Brain microvascular endothelial cell (primary cell): ENCODE measurements at regions not wholly inside any gene's neighbourhood (a gene's known extent, or its start where the extent isn't known, plus 50 kb on each side); places are given as distances from the start of the nearest gene placed in this dataset.

Source experiments
- DNase-seq: peaks from one replicate; pipeline ENCODE4 v3.0.0-alpha.2; 2020
- H3K27ac ChIP-seq: fragments of 250-450 bp; sonication (Bioruptor Pico); 2 replicates; pipeline ENCODE4 v1.5.1; 2020; ENCODE audit warnings: mild to moderate bottlenecking, moderate library complexity
- H3K27me3 ChIP-seq: fragments of 250-450 bp; sonication (Bioruptor Pico); replicated peaks from 2 replicates; pipeline ENCODE4 v1.5.1; 2020; ENCODE audit warnings: mild to moderate bottlenecking
- H3K36me3 ChIP-seq: fragments of 250-450 bp; sonication (Bioruptor Pico); replicated peaks from 2 replicates; pipeline ENCODE4 v1.5.1; 2020; ENCODE audit warnings: mild to moderate bottlenecking
- H3K4me3 ChIP-seq: 2 replicates; pipeline ENCODE4 v1.5.1; 2011; ENCODE audit warnings: low read depth, mild to moderate bottlenecking, control low read depth, low read length, moderate library complexity
- in situ Hi-C: cut with HindIII; loops from 2 replicates; pipeline ENCODE4 v1.10.0; 2017; ENCODE audit warnings: low sequenced_read_pairs, low pct_ligation_motif_present
- TF ChIP-seq, protein P1 (sequence below): IDR thresholded peaks from 2 replicates; pipeline ENCODE4 v1.5.1; 2011; ENCODE audit warnings: low read depth, mild to moderate bottlenecking, moderate library complexity, low read length, control low read depth, inconsistent platforms; ENCODE audit errors: missing control alignments

DNA sequence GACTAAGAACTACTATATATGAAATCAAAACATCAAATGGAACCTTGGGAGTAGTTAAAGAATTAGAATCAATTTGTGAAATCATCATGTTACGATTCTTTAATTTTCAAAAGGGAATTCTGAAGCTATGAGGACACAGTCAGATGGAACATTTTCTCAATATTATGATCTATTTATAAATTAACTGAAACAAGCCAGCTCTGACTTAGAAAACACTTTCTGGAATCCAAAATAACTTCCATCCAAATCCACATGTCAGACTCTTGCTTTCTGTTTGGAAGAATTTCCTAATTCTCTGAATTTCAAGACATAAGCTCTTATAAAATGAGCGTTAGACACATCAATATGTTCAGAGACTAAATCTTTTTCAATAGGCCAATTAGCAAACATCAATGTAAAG, 737.7 kb upstream of the SOX9 start:
- H3K36me3 ChIP-seq: no peaks in the 10 kb centered on the region
- no peak overlapping the region for H3K4me3 ChIP-seq
- in situ Hi-C loops: no loop called here
- H3K27me3 ChIP-seq: no peaks in the 10 kb centered on the region
- DNase-seq: no peak
- TF ChIP-seq, protein P1, sequence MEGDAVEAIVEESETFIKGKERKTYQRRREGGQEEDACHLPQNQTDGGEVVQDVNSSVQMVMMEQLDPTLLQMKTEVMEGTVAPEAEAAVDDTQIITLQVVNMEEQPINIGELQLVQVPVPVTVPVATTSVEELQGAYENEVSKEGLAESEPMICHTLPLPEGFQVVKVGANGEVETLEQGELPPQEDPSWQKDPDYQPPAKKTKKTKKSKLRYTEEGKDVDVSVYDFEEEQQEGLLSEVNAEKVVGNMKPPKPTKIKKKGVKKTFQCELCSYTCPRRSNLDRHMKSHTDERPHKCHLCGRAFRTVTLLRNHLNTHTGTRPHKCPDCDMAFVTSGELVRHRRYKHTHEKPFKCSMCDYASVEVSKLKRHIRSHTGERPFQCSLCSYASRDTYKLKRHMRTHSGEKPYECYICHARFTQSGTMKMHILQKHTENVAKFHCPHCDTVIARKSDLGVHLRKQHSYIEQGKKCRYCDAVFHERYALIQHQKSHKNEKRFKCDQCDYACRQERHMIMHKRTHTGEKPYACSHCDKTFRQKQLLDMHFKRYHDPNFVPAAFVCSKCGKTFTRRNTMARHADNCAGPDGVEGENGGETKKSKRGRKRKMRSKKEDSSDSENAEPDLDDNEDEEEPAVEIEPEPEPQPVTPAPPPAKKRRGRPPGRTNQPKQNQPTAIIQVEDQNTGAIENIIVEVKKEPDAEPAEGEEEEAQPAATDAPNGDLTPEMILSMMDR: no peak
- H3K27ac ChIP-seq: no peak overlapping the region

- Histone ChIP-seq H3K36me3 (no peaks in the 10 kb centered on the region), H3K27ac (no peak overlapping the region), H3K27me3 (no peaks in the 10 kb centered on the region), H3K4me3 (no peak overlapping the region)
- TF ChIP-seq, protein P1: no peak
- in situ Hi-C loops: no loop called here
- DNase-seq: no peak
Measured at GRCh38 chr17:71387456-71387855, 733.4 kb upstream of the SOX9 start.

- Histone ChIP-seq H3K4me3 (no peak overlapping the region), H3K36me3 (no peaks in the 10 kb centered on the region), H3K27me3 (no peaks in the 10 kb centered on the region), H3K27ac (no peak overlapping the region)
- TF ChIP-seq, protein P1: no peak
- no peak for DNase-seq
- in situ Hi-C loops: no loop called here
Measured at GRCh38 chr17:71392715-71393567, 727.9 kb upstream of the SOX9 start.

DNA sequence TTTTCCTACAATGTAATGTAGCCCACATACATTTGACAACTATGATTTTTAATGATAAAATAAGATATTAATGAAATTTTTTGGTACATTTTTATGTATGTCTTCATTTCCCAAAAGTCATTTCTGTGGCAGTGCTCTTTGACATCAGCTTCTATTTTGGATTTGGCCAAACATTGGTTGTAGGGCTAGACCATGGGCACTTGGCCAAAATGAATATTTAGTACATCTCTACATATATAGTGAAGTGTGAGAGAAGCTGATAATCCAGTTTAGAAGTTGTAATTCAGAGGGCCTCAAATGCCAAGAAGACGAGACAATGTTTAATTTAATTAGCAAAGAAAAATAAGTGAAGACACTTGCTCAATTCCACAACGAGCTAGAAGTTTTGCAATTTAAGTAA, 724.9 kb upstream of the SOX9 start:
- no peak overlapping the region for H3K4me3 ChIP-seq
- H3K27ac ChIP-seq: no peak overlapping the region
- TF ChIP-seq, protein P1: no peak
- DNase-seq: no peak
- no peaks in the 10 kb centered on the region for H3K27me3 ChIP-seq
- in situ Hi-C loops: no loop called here
- no peaks in the 10 kb centered on the region for H3K36me3 ChIP-seq

DNA sequence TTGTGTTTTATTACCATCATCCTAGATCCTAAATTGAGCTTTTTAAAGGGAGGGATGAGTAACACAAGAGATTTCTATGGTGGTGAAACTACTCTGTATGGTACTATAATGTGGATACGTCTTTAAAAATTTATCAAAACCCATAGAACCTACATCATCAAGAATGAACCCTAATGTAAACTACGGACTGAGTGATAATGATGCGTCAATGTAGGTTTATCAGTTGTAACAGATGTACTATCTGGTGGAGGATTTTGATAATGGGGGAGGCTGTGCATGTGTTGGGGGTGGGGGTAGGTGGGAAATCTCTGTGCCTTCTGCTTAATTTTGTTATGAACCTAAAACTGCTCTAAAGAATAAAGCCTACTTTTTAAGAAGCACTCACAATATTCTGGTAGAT, 724.1 kb upstream of the SOX9 start:
- no peak overlapping the region for H3K4me3 ChIP-seq

More for the DNA sequence above, 724.1 kb upstream of the SOX9 start:
- TF ChIP-seq, protein P1: no peak
- H3K27ac ChIP-seq: no peak overlapping the region
- no peaks in the 10 kb centered on the region for H3K27me3 ChIP-seq
- in situ Hi-C loops: no loop called here
- no peaks in the 10 kb centered on the region for H3K36me3 ChIP-seq
- no peak for DNase-seq
